Sigmoid colon (tissue), 6 donors: ENCODE measurements at regions not wholly inside any gene's neighbourhood (a gene's known extent, or its start where the extent isn't known, plus 50 kb on each side); places are given as distances from the start of the nearest gene placed in this dataset.

Source experiments
- DNase-seq: peaks from one replicate; pipeline ENCODE4 v3.0.0-alpha.2; 2019
- H3K27ac ChIP-seq, 4 donors: fragments of 200-600 bp; sonication (generic); one replicate each; pipeline ENCODE4 v1.5.1; 2016 to 2019; ENCODE audit warnings: mild to moderate bottlenecking in 1 of 4
- H3K27me3 ChIP-seq, 3 donors: fragments of 200-600 bp; sonication (generic); one replicate each; pipeline ENCODE4 v1.5.1; 2019; ENCODE audit warnings: mild to moderate bottlenecking in 1 of 3
- H3K36me3 ChIP-seq, 4 donors: fragments of 200-600 bp; sonication (generic); one replicate each; pipeline ENCODE4 v1.5.1; 2016 to 2019
- H3K4me1 ChIP-seq, 4 donors: fragments of 200-600 bp; sonication (generic); one replicate each; pipeline ENCODE4 v1.5.1; 2017 to 2019
- H3K4me3 ChIP-seq, 4 donors: fragments of 200-600 bp; sonication (generic); one replicate each; pipeline ENCODE4 v1.5.1; 2017 to 2019; ENCODE audit warnings: mild to moderate bottlenecking in 2 of 4, moderate library complexity in 1 of 4
- H3K9me3 ChIP-seq, 4 donors: fragments of 200-600 bp in 3 of 4; sonication (generic) in 3 of 4; one replicate each; pipeline versions ENCODE4 v1.5.1 to v1.6.1; 2013 to 2019
- CTCF ChIP-seq, 4 experiments: fragments of 450-650 bp in 3 of 4; fragments of 200-600 bp in 1 of 4; IDR thresholded peaks; one replicate each; pipeline ENCODE4 v1.5.1; 2016 to 2019; ENCODE audit warnings: antibody characterized with exemption in 4 of 4, mild to moderate bottlenecking in 3 of 4, moderate library complexity in 2 of 4
- EP300 ChIP-seq, 4 donors: sonication (generic); formaldehyde crosslinking; IDR thresholded peaks; one replicate each; pipeline ENCODE4 v1.6.1; 2017; ENCODE audit warnings: antibody characterized with exemption in 4 of 4
- POLR2A ChIP-seq, 2 donors: fragments of 450-650 bp; IDR thresholded peaks; one replicate each; pipeline ENCODE4 v1.6.1; 2016; ENCODE audit warnings: antibody characterized with exemption in 2 of 2, mild to moderate bottlenecking in 2 of 2, moderate library complexity in 2 of 2
- POLR2AphosphoS5 ChIP-seq, 4 donors: sonication (generic); formaldehyde crosslinking; IDR thresholded peaks; one replicate each; pipeline ENCODE4 v1.6.1; 2017; ENCODE audit warnings: antibody characterized with exemption in 4 of 4
- WGBS, 2 donors: extraction: QIAGEN DNeasy Blood & Tissue Kit; methylation state at CpG; one replicate each; pipeline ENCODE4 v1.1.7; 2013; 5-methylcytosine and 5-hydroxymethylcytosine counted together
- intact Hi-C: fragments of 100-400 bp; cut with DNase I; formaldehyde crosslinking; loops from one replicate; pipeline ENCODE4 v1.15.1; 2023
- donor health status: healthy with polysubstance abuse.
- donor health status: healthy.

DNA sequence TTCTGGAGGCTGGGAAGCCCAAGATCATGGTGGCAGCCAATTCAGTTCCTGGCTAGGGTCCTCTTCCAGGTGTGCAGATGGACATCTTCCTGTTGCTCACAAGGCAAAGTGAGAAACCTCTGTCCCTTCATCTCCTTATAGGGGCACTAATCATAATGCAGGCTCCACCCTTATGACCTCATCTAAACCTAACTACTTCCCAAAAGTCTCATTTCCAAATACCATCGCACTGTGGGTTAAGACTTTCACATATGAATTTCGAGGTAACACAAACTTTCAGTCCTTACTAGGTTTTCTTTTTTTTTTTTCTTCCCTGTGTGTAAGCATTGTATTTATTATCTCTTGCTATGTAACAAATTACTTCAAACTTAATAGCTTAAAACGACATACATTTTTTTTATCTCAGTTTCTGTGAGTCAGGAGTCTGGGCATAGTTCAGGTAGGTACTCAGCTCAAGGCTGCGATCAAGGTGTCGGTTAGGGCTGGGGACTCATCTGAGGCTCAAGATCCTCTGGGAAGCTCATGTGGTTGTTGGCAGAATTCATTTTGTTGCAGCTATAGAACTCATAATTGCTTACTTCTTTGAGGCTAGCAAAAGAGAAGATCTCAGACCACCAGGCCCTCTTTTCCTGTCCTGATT lies 204.7 kb upstream of the STK26 start:
- Histone ChIP-seq H3K4me3 (no peak overlapping the region), H3K36me3 (no peaks in the 10 kb centered on the region), H3K27me3 (no peaks in the 10 kb centered on the region), H3K9me3 (no peaks in the 10 kb centered on the region), H3K4me1 (no peaks in the 10 kb centered on the region), H3K27ac (no peak overlapping the region)
- TF ChIP-seq POLR2A (IDR thresholded peaks at IDR 0.05) (no peak), EP300 (IDR thresholded peaks at IDR 0.05) (no peak), CTCF (IDR thresholded peaks at IDR 0.05) (no peak), POLR2AphosphoS5 (IDR thresholded peaks at IDR 0.05) (no peak)
- no peak for DNase-seq
- intact Hi-C loops = loop anchor here (5.0 kb wide), 1 partner anchor 66 kb away; no protein-coding TSS in a partner anchor
- WGBS, 2 donors = 76 to 77% methylated on average over 5 of the region's 5 CpGs

DNA sequence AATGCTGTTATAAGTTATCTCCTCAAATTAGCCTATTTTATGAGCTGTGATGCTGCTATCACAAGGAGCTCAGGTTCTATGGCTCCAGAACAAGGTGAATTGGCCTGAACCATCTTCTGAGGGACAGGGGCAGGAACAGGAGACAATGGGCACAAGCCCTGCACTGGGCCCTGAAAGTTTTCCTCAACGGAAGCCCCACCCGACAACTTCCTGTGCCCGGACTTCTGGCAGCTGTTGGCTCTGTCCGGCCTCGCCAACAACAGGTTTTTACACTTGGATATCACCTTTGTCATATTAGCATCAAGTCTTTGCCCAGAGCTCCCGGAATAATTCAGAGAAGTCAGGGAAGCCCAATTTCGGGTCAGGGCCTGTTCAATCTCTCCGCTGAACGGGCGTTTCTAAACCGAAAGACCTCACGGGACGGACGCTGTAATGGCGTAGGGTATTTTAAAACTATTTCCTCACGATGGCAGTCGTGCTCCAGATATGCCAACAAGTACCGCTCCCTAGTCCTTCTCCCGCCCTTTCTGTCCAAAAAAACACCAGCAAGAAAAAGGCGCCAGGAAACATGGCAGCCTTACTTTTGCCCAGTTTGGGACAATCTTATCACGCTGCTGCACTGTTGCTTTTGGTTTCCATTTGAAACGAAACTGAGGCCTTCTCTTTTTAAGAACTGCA lies 201.0 kb upstream of the STK26 start:
- H3K36me3 ChIP-seq = no peaks in the 10 kb centered on the region
- WGBS, 2 donors = 86 to 92% methylated on average over 22 of the region's 22 CpGs
- H3K4me3 ChIP-seq = peak overlapping the region in 2 of 4 donors; percentile 36 to 47
- peak overlapping the region in 2 of 4 donors; percentile 75 to 81 for H3K27ac ChIP-seq
- TF ChIP-seq POLR2A (IDR thresholded peaks at IDR 0.05) (no peak), POLR2AphosphoS5 (IDR thresholded peaks at IDR 0.05) (peak in 2 of 4 donors; percentile 24 to 80), CTCF (IDR thresholded peaks at IDR 0.05) (peak in 1 of 4 experiments; percentile 35), EP300 (IDR thresholded peaks at IDR 0.05) (no peak)
- H3K27me3 ChIP-seq = no peaks in the 10 kb centered on the region
- H3K4me1 ChIP-seq = no peaks in the 10 kb centered on the region
- H3K9me3 ChIP-seq = no peaks in the 10 kb centered on the region
- peak; percentile 90 for DNase-seq
- intact Hi-C loops = no loop called here

DNA sequence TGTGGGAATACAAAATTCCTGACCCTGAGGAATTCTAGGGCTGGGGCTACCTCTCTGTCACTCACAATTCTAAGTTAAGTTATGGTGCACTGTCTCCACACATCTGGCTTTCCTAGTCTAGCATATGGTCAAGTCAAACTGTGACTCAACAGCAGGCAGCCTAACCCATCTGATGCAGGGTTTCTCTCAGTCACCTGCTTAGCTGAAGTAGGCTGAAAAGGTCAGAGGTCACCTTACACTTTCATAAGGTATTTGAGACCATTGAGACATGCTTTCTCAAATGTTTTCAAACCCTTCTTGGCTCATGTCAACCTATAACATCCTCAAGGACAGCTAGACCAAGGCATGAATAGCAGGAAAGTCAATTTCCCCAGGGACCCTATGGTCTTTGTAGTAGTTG lies 196.5 kb upstream of the STK26 start:
- no peaks in the 10 kb centered on the region for H3K4me1 ChIP-seq
- DNase-seq = no peak
- H3K27ac ChIP-seq = no peak overlapping the region
- H3K36me3 ChIP-seq = no peaks in the 10 kb centered on the region
- TF ChIP-seq EP300 (IDR thresholded peaks at IDR 0.05) (no peak), CTCF (IDR thresholded peaks at IDR 0.05) (no peak), POLR2A (IDR thresholded peaks at IDR 0.05) (no peak), POLR2AphosphoS5 (IDR thresholded peaks at IDR 0.05) (no peak)
- no peak overlapping the region for H3K4me3 ChIP-seq
- no peaks in the 10 kb centered on the region for H3K9me3 ChIP-seq
- H3K27me3 ChIP-seq = no peaks in the 10 kb centered on the region
- intact Hi-C loops = no loop called here

DNA sequence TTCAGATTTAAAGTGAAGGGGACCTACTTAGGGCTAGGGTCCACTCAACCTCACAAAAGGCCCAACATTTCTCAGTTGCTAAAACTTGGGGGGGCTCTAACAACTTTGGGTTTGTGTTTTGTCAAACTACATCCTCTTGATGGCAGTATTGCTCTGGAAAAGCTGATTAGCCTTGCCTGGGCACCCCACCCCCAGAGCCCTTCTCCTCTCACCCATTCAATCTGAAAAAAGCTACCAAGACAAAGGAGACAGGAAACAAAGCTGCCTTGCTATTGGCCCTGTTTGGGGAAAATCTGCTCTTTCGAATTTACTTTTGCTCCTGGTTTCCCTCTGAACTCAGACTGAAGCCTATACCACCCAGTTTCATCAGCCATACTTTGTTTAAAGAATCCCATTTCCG lies 195.2 kb upstream of the STK26 start:
- 31 to 80% methylated on average over 2 of the region's 2 CpGs for WGBS, 2 donors

More for the DNA sequence above, 195.2 kb upstream of the STK26 start:
- Histone ChIP-seq H3K4me1 (no peaks in the 10 kb centered on the region), H3K27ac (no peak overlapping the region), H3K4me3 (no peak overlapping the region), H3K9me3 (no peaks in the 10 kb centered on the region), H3K27me3 (no peaks in the 10 kb centered on the region), H3K36me3 (no peaks in the 10 kb centered on the region)
- DNase-seq = no peak
- intact Hi-C loops = no loop called here
- TF ChIP-seq POLR2A (IDR thresholded peaks at IDR 0.05) = no peak
- TF ChIP-seq POLR2AphosphoS5 (IDR thresholded peaks at IDR 0.05) = no peak
- TF ChIP-seq EP300 (IDR thresholded peaks at IDR 0.05) = no peak
- TF ChIP-seq CTCF (IDR thresholded peaks at IDR 0.05) = no peak
